Ascending aorta (tissue), 2 donors: ENCODE measurements at regions not wholly inside any gene's neighbourhood (a gene's known extent, or its start where the extent isn't known, plus 50 kb on each side); places are given as distances from the start of the nearest gene placed in this dataset.

Experiments used
- DNase-seq, 2 donors: peaks; one replicate each; pipeline ENCODE4 v3.0.0-alpha.2; 2019; ENCODE audit warnings: low spot score in 2 of 2
- H3K27ac ChIP-seq, 2 donors: fragments of 200-600 bp; sonication (generic); one replicate each; pipeline ENCODE4 v1.5.1; 2016 to 2017; ENCODE audit warnings: mild to moderate bottlenecking in 1 of 2
- H3K27me3 ChIP-seq: fragments of 200-600 bp; sonication (generic); one replicate; pipeline ENCODE4 v1.5.1; 2017
- H3K36me3 ChIP-seq, 2 donors: fragments of 200-600 bp; sonication (generic); one replicate each; pipeline ENCODE4 v1.5.1; 2016
- H3K4me1 ChIP-seq, 2 donors: fragments of 200-600 bp; sonication (generic); one replicate each; pipeline ENCODE4 v1.5.1; 2016 to 2017; ENCODE audit warnings: mild to moderate bottlenecking in 1 of 2
- H3K4me3 ChIP-seq, 2 donors: fragments of 200-600 bp; sonication (generic); one replicate each; pipeline ENCODE4 v1.5.1; 2016 to 2017; ENCODE audit warnings: mild to moderate bottlenecking in 1 of 2
- H3K9me3 ChIP-seq, 2 donors: fragments of 200-600 bp; sonication (generic); one replicate each; pipeline ENCODE4 v1.5.1; 2016
- CTCF ChIP-seq, 3 experiments: fragments of 200-600 bp in 2 of 3; fragments of 450-650 bp in 1 of 3; sonication (generic) in 2 of 3; IDR thresholded peaks; one replicate each; pipeline ENCODE4 v1.5.1; 2016 to 2019; ENCODE audit warnings: antibody characterized with exemption in 3 of 3, mild to moderate bottlenecking in 1 of 3, moderate library complexity in 1 of 3
- intact Hi-C: fragments of 100-400 bp; cut with DNase I; formaldehyde crosslinking; loops from one replicate; pipeline ENCODE4 v1.15.1; 2023

GRCh38 chr3:117261983-117262421 is 552.4 kb downstream of the TUSC7 start:
- no peak overlapping the region for H3K4me3 ChIP-seq
- no peak for TF ChIP-seq CTCF (IDR thresholded peaks at IDR 0.05)
- H3K9me3 ChIP-seq, result no peaks in the 10 kb centered on the region
- H3K4me1 ChIP-seq, result no peaks in the 10 kb centered on the region
- no peak overlapping the region for H3K27ac ChIP-seq
- no peak for DNase-seq
- intact Hi-C loops, result no loop called here
- no peaks in the 10 kb centered on the region for H3K36me3 ChIP-seq
- H3K27me3 ChIP-seq, result no peaks in the 10 kb centered on the region

DNA sequence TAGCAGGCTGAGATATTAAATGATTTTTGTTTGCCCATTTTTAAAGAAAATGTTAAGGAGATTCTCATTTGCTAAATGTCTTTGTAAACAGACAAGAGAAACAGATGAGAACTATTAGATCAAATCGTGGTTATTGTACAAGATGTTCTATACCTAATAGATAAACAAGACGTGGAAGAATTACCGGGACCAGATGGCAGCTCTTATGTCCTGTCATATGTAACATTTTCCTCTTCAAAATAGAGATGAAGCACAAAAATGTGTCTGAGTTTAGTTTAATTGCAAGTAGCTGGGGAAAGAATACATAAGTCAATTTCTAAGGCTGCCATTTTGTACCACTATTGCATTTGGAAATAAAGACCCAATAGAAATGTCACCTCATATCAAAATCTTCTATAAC is 553.7 kb downstream of the TUSC7 start:
- Histone ChIP-seq H3K4me3 (no peak overlapping the region), H3K9me3 (no peaks in the 10 kb centered on the region), H3K27ac (no peak overlapping the region), H3K36me3 (no peaks in the 10 kb centered on the region), H3K4me1 (no peaks in the 10 kb centered on the region), H3K27me3 (no peaks in the 10 kb centered on the region)
- no peak for TF ChIP-seq CTCF (IDR thresholded peaks at IDR 0.05)
- DNase-seq, result no peak
- intact Hi-C loops, result no loop called here

GRCh38 chr3:117263745-117264144 is 554.2 kb downstream of the TUSC7 start:
- no peak for TF ChIP-seq CTCF (IDR thresholded peaks at IDR 0.05)
- H3K4me3 ChIP-seq, result no peak overlapping the region
- H3K27ac ChIP-seq, result no peak overlapping the region
- no peak for DNase-seq
- no peaks in the 10 kb centered on the region for H3K4me1 ChIP-seq
- H3K9me3 ChIP-seq, result no peaks in the 10 kb centered on the region
- no peaks in the 10 kb centered on the region for H3K36me3 ChIP-seq
- intact Hi-C loops, result no loop called here
- H3K27me3 ChIP-seq, result no peaks in the 10 kb centered on the region

GRCh38 chr3:117264204-117264994 is 554.8 kb downstream of the TUSC7 start:
- intact Hi-C loops, result no loop called here
- Histone ChIP-seq H3K4me1 (no peaks in the 10 kb centered on the region), H3K4me3 (no peak overlapping the region), H3K27ac (no peak overlapping the region), H3K9me3 (no peaks in the 10 kb centered on the region), H3K27me3 (no peaks in the 10 kb centered on the region), H3K36me3 (no peaks in the 10 kb centered on the region)
- DNase-seq, result no peak
- no peak for TF ChIP-seq CTCF (IDR thresholded peaks at IDR 0.05)

DNA sequence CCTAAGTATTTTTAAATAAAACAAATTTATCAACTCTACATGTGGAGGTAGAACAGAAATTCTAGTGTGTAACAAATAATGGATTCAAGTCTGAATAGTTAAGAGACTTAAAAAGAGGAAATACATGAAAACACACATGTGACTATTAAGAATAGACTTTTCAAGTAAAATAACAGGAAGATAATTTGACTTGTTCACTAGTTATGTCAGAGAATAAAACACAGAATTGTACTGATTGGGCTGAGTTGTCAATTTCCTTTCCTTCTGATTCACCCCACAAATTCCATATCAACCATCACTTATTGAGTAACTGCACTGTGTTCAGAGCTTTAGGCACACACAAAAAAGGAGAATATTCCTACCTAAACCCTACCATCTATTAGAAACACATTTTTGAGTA is 557.2 kb downstream of the TUSC7 start:
- H3K4me1 ChIP-seq, result no peaks in the 10 kb centered on the region
- no peaks in the 10 kb centered on the region for H3K9me3 ChIP-seq
- no peaks in the 10 kb centered on the region for H3K27me3 ChIP-seq
- no peak overlapping the region for H3K27ac ChIP-seq
- DNase-seq, result no peak
- no peak overlapping the region for H3K4me3 ChIP-seq
- TF ChIP-seq CTCF (IDR thresholded peaks at IDR 0.05), result no peak
- intact Hi-C loops, result no loop called here
- H3K36me3 ChIP-seq, result no peaks in the 10 kb centered on the region
